Cardiac fibroblast (primary cell): ENCODE measurements at regions not wholly inside any gene's neighbourhood (a gene's known extent, or its start where the extent isn't known, plus 50 kb on each side); places are given as distances from the start of the nearest gene placed in this dataset.

Source experiments
- DNase-seq, 2 donors: peaks; one replicate each; pipeline versions ENCODE4 v3.0.0 to v3.0.0-alpha.2; 2010; ENCODE audit warnings: low read depth in 2 of 2
- H3K4me3 ChIP-seq, 2 donors: replicated peaks in 1 of 2; 1 replicate in 1 of 2; 2 replicates in 1 of 2; pipeline ENCODE4 v1.5.1; 2011; ENCODE audit warnings: low read depth in 2 of 2, low read length in 2 of 2, mild to moderate bottlenecking in 2 of 2, moderate library complexity in 1 of 2
- TF ChIP-seq, protein P1 (sequence below): IDR thresholded peaks from one replicate; pipeline ENCODE4 v1.5.1; 2011; ENCODE audit warnings: low read depth, mild to moderate bottlenecking, low read length, inconsistent platforms

DNA sequence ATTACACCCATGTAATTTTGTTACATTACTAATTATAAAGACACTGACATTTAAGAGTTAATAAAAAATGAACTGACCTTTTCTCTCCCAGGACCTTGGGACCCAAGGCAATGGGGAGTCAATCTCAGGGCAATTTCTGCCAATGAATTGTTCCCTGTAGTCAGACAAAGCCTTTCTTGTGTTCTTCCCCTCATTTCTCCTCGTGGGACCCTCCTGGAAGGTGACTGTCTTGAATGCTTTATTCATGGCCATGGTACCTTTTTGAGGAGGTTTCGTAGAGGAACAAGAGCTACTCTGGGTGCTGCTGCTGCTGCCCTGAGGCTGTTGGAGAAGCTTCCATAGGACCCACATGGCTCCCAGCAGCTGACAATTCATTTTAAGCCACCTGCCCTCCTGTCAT, 190.3 kb downstream of the SNX18 start:
- TF ChIP-seq, protein P1, sequence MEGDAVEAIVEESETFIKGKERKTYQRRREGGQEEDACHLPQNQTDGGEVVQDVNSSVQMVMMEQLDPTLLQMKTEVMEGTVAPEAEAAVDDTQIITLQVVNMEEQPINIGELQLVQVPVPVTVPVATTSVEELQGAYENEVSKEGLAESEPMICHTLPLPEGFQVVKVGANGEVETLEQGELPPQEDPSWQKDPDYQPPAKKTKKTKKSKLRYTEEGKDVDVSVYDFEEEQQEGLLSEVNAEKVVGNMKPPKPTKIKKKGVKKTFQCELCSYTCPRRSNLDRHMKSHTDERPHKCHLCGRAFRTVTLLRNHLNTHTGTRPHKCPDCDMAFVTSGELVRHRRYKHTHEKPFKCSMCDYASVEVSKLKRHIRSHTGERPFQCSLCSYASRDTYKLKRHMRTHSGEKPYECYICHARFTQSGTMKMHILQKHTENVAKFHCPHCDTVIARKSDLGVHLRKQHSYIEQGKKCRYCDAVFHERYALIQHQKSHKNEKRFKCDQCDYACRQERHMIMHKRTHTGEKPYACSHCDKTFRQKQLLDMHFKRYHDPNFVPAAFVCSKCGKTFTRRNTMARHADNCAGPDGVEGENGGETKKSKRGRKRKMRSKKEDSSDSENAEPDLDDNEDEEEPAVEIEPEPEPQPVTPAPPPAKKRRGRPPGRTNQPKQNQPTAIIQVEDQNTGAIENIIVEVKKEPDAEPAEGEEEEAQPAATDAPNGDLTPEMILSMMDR: no peak
- no peak for DNase-seq
- no peak overlapping the region for H3K4me3 ChIP-seq

DNA sequence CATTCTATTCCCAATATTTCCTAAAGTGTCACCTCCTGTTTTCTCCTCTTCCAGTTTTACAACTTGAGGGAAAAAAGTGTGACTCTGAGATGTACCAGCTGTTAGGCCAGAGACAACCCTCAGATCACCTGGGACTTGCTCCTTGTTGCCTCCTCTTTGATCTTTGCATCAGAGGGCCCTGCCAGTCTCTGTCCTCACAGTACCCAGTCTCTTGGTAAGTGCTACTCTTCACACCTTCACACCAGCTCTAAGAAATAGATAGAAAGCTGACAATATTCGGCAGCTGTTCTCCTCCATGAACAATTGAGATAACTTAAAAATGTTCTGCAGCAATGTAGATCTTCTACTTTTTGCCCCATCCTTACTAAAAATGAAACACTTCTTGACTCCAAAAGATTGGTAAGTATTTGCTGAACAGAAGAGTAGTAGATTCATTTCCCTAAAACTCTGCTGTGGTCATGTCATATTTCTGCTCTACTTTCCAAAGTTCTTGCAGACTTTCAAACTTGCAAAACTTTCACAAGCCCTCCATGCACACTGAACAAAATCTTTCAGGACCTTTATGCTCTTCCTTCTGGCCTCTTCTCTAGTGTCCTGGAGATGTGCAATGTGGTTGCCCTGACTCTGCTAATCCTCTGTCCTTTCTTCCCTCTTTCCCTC, 188.6 kb downstream of the SNX18 start:
- DNase-seq: no peak
- TF ChIP-seq, protein P1: no peak
- H3K4me3 ChIP-seq: no peak overlapping the region

DNA sequence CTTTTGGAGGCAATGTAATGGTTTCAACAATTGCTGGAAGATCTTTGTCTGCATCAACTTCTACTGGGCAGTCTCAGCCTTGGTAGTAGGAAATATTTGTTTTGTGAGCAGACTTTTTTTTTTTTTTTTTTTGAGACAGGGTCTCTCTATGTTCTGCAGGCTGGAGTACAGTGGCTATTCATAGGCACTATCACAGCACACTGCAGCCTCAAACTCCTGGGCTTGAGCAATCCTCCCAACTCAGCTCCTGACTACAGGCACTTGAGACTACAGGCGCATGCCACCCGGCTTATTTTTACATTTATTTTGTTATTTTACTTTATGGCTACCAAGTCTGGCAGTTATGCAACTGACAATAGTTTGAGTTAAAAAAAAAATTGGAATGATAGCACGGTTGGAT, 187.3 kb downstream of the SNX18 start:
- no peak overlapping the region for H3K4me3 ChIP-seq
- TF ChIP-seq, protein P1: no peak
- no peak for DNase-seq

DNA sequence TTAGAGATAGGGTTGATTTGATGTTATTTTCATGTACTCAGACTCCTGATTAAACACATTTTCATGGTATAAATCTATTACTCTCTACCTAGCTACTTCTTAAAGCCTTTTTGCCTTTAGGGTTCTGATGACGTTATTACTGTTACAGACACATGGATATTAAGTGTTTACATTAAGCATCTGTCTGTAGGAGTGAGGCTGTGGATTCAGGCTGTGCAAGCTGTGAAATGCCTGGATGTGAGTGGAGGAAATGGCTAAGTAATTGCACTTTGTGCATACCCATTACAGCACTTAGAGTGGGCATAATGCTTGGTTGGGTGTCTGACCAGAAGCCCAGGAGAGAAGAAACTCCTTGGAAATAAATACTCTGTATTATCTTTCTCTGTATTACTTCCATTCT, 186.8 kb downstream of the SNX18 start:
- no peak overlapping the region for H3K4me3 ChIP-seq
- TF ChIP-seq, protein P1: no peak
- no peak for DNase-seq

DNA sequence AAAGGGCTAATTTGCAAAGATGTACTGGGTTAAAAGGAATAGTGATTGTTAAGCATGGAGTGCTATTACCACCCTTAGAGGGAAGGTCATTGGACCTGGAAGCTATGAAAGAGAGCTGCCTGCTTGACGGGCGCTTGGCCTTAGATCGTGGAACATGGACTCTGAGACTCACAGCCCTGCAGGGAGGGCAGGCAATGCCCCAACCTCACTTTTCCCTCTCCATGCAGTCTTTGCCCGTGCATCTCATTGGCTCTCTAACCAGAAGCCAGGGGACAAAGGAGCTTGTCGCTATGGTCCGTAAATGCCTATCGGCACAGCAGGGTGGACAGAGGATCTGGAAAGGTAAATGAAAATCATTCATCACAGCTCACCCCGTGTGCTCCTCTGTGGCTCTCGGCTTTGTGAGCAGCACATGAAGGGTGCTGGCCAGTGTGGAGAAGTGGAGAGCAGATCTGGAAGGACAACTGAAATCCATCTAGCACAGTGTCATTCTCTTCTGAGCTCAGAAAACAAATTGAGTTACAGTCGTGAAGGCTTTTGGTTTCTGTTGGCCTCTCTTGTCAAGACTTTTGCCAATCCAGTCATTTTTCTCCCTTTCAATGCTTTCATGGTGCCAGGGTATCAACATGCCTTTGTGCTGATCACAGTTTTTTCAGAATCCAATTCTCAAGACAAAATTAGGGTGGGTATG, 186.2 kb downstream of the SNX18 start:
- TF ChIP-seq, protein P1: no peak
- no peak overlapping the region for H3K4me3 ChIP-seq
- DNase-seq: no peak

DNA sequence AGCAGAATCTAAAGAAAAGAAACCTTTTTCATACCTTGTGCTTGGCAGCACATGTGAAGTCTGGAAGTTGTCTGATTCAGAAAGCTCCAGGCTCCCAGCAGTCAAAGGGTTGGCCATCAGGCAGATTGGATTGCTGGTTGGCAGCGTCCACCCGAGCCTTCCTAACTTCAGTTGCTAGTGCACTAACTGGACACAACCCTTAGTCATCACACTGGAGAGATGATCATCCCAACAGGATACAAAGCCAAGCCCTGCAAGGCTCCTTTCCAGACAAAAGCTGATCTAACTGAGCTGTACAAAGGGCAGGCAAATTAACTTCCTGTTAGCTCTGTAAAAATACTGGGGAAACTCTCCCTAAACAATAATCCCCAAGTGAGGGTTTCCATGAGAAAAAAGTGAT, 185.6 kb downstream of the SNX18 start:
- H3K4me3 ChIP-seq: no peak overlapping the region

More for the DNA sequence above, 185.6 kb downstream of the SNX18 start:
- DNase-seq: peak; percentile 85 to 89
- TF ChIP-seq, protein P1: no peak
